ENCODE measurements at regions not wholly inside any gene's neighbourhood (a gene's known extent, or its start where the extent isn't known, plus 50 kb on each side); places are given as distances from the start of the nearest gene placed in this dataset.

- no peak for TF ChIP-seq RFX5 (IDR thresholded peaks at IDR 0.05; ENCODE audit: low read depth, low read length)
- no peak for TF ChIP-seq EP300 (IDR thresholded peaks at IDR 0.05; ENCODE audit: borderline replicate concordance in 1 of 2, control insufficient read depth in 1 of 2, low read depth in 2 of 2, low read length in 2 of 2)
- TF ChIP-seq CTCF (IDR thresholded peaks at IDR 0.05 in 2 of 3, conservative IDR thresholded peaks at IDR 0.05 in 1 of 3; ENCODE audit: control insufficient read depth in 2 of 3, extremely low read depth in 1 of 3, insufficient read depth in 1 of 3, low read depth in 3 of 3, low read length in 3 of 3): no peak
- TF ChIP-seq CEBPB (IDR thresholded peaks at IDR 0.05; ENCODE audit: borderline replicate concordance in 1 of 2, low read depth in 2 of 2, low read length in 2 of 2): no peak
- no peak for TF ChIP-seq EGR1 (IDR thresholded peaks at IDR 0.05; ENCODE audit: borderline replicate concordance in 1 of 2, low read depth in 2 of 2, low read length in 2 of 2)
- TF ChIP-seq RAD21 (IDR thresholded peaks at IDR 0.05; ENCODE audit: insufficient read depth, low read depth, low read length): no peak
- no peak for TF ChIP-seq MLLT1 (IDR thresholded peaks at IDR 0.05)
- no peak for TF ChIP-seq ZNF274 (IDR thresholded peaks at IDR 0.05; ENCODE audit: insufficient read depth, insufficient read length)
- no peak for TF ChIP-seq HCFC1 (IDR thresholded peaks at IDR 0.05; ENCODE audit: low read length)
- TF ChIP-seq POLR2AphosphoS5 (IDR thresholded peaks at IDR 0.05; ENCODE audit: low read length): no peak
- no peak for TF ChIP-seq CHD2 (IDR thresholded peaks at IDR 0.05; ENCODE audit: borderline replicate concordance, low read depth, low read length)
- no peak for TF ChIP-seq BCLAF1 (IDR thresholded peaks at IDR 0.05)
- TF ChIP-seq POLR2A (IDR thresholded peaks at IDR 0.05; ENCODE audit: low read depth, low read length): no peak
These were observed 1033.0 kb upstream of the PIK3C3 start for GRCh38 chr18:40921845-40922629.

All from GM12878 (cell line).